ENCODE measurements at regions not wholly inside any gene's neighbourhood (a gene's known extent, or its start where the extent isn't known, plus 50 kb on each side); places are given as distances from the start of the nearest gene placed in this dataset.

- H2AK5ac ChIP-seq (ENCODE audit: low read length, severe bottlenecking) = no peak overlapping the region
- H3K4ac ChIP-seq (ENCODE audit: low read depth in 1 of 2, low read length in 2 of 2) = no peak overlapping the region
- H4K91ac ChIP-seq (ENCODE audit: low read length) = no peak overlapping the region
- no peak overlapping the region for H3K4me2 ChIP-seq (ENCODE audit: low read length, poor library complexity, severe bottlenecking)
- DNase-seq = no peak
- no peak overlapping the region for H4K8ac ChIP-seq (ENCODE audit: low read length)
- H3K18ac ChIP-seq (ENCODE audit: low read depth in 1 of 2, low read length in 2 of 2) = no peak overlapping the region
- H3K4me3 ChIP-seq (ENCODE audit: insufficient read depth in 1 of 2, low read depth in 1 of 2, low read length in 2 of 2) = no peak overlapping the region
- H3K27ac ChIP-seq (ENCODE audit: low read length, poor library complexity, severe bottlenecking) = no peak overlapping the region
- 98% methylated on average over 15 of the region's 15 CpGs for WGBS
- H2BK5ac ChIP-seq (ENCODE audit: low read depth, low read length, poor library complexity, severe bottlenecking) = no peak overlapping the region
- H2BK12ac ChIP-seq (ENCODE audit: low read length in 2 of 2) = no peak overlapping the region
- H3K23ac ChIP-seq (ENCODE audit: low read length in 2 of 2) = no peak overlapping the region
- no peaks in the 10 kb centered on the region for H3K27me3 ChIP-seq (ENCODE audit: control insufficient read depth in 1 of 2, insufficient read depth in 1 of 2, low read length in 2 of 2)
- H2AFZ ChIP-seq (ENCODE audit: low read depth, low read length) = no peak overlapping the region
- peaks cover 14% of the 10 kb centered on the region for H3K79me1 ChIP-seq (replicated peaks; ENCODE audit: low read length, poor library complexity, severe bottlenecking)
- H3K9ac ChIP-seq (ENCODE audit: low read length) = no peak overlapping the region
- H3K36me3 ChIP-seq (ENCODE audit: control insufficient read depth in 1 of 2, insufficient read depth in 2 of 2, low read depth in 1 of 2, low read length in 2 of 2) = peaks cover 38 to 61% of the 10 kb centered on the region in 2 experiments
- no peak overlapping the region for H3K14ac ChIP-seq (ENCODE audit: low read length in 2 of 2)
- H3K9me3 ChIP-seq (ENCODE audit: control insufficient read depth, low read length) = no peaks in the 10 kb centered on the region
- no peak overlapping the region for H2BK120ac ChIP-seq (ENCODE audit: low read depth, low read length)
- H3K4me1 ChIP-seq (ENCODE audit: control insufficient read depth, insufficient read depth, low read depth, low read length) = no peaks in the 10 kb centered on the region
- H2BK15ac ChIP-seq (ENCODE audit: low read depth, poor library complexity, severe bottlenecking) = no peak overlapping the region
Observed at GRCh38 chr22:25358421-25359170, 139.2 kb downstream of the CRYBB2 start.

DNA sequence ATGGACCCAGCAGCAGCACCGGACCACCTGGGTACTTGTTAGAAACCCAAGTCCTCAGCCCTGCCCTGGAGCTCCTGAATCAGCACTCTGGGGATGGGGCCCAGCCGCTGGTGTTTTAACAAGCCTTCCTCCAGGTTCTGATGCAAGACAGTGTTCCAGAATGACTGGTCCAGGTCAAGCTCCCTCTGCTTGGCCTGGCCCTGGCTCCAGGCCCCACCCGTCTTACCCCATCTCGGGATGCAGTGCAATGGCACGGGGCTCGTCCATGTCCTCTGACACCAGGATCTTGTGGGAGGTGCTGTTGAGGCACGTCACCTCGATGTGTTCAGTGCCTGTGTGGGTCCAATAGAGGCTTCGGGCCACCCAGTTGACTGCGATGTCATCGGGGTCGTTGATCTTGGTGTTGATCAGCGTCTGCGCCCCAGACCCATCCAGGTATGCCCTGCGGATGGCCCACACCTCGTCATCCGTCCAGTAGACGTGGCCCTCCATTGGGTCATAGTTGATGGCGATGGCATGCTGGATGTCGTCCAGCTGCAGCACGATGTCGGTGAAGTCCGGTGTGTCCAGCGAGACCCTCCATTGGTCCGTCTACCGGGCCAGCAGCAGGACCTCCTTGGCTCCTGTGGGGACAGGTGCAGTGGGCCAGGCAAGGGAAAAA lies 140.3 kb downstream of the CRYBB2 start:
- no peak overlapping the region for H3K18ac ChIP-seq (ENCODE audit: low read depth in 1 of 2, low read length in 2 of 2)
- no peak for DNase-seq
- H3K4ac ChIP-seq (ENCODE audit: low read depth in 1 of 2, low read length in 2 of 2) = no peak overlapping the region
- H2BK120ac ChIP-seq (ENCODE audit: low read depth, low read length) = no peak overlapping the region
- H4K91ac ChIP-seq (ENCODE audit: low read length) = no peak overlapping the region
- H2BK12ac ChIP-seq (ENCODE audit: low read length in 2 of 2) = no peak overlapping the region
- H2BK15ac ChIP-seq (ENCODE audit: low read depth, poor library complexity, severe bottlenecking) = no peak overlapping the region
- H3K4me2 ChIP-seq (ENCODE audit: low read length, poor library complexity, severe bottlenecking) = no peak overlapping the region
- H3K23ac ChIP-seq (ENCODE audit: low read length in 2 of 2) = no peak overlapping the region
- H3K14ac ChIP-seq (ENCODE audit: low read length in 2 of 2) = no peak overlapping the region
- no peaks in the 10 kb centered on the region for H3K27me3 ChIP-seq (ENCODE audit: control insufficient read depth in 1 of 2, insufficient read depth in 1 of 2, low read length in 2 of 2)
- H3K36me3 ChIP-seq (ENCODE audit: control insufficient read depth in 1 of 2, insufficient read depth in 2 of 2, low read depth in 1 of 2, low read length in 2 of 2) = peaks cover 26 to 59% of the 10 kb centered on the region in 2 experiments
- H3K4me3 ChIP-seq (ENCODE audit: insufficient read depth in 1 of 2, low read depth in 1 of 2, low read length in 2 of 2) = no peak overlapping the region
- peaks cover 17% of the 10 kb centered on the region for H3K79me1 ChIP-seq (replicated peaks; ENCODE audit: low read length, poor library complexity, severe bottlenecking)
- H2AK5ac ChIP-seq (ENCODE audit: low read length, severe bottlenecking) = no peak overlapping the region
- no peak overlapping the region for H2BK5ac ChIP-seq (ENCODE audit: low read depth, low read length, poor library complexity, severe bottlenecking)
- no peaks in the 10 kb centered on the region for H3K9me3 ChIP-seq (ENCODE audit: control insufficient read depth, low read length)
- no peak overlapping the region for H2AFZ ChIP-seq (ENCODE audit: low read depth, low read length)
- no peak overlapping the region for H4K8ac ChIP-seq (ENCODE audit: low read length)
- H3K9ac ChIP-seq (ENCODE audit: low read length) = no peak overlapping the region
- H3K4me1 ChIP-seq (ENCODE audit: control insufficient read depth, insufficient read depth, low read depth, low read length) = peaks cover 1% of the 10 kb centered on the region
- no peak overlapping the region for H3K27ac ChIP-seq (ENCODE audit: low read length, poor library complexity, severe bottlenecking)
- whole genome bisulfite sequencing = 95% methylated on average over 26 of the region's 26 CpGs

- H4K8ac ChIP-seq (ENCODE audit: low read length) = no peak overlapping the region
- H3K9ac ChIP-seq (ENCODE audit: low read length) = no peak overlapping the region
- H2AK5ac ChIP-seq (ENCODE audit: low read length, severe bottlenecking) = no peak overlapping the region
- 93% methylated on average over 12 of the region's 12 CpGs for WGBS
- H3K9me3 ChIP-seq (ENCODE audit: control insufficient read depth, low read length) = no peaks in the 10 kb centered on the region
- H2BK5ac ChIP-seq (ENCODE audit: low read depth, low read length, poor library complexity, severe bottlenecking) = no peak overlapping the region
- peaks cover 22% of the 10 kb centered on the region for H3K79me1 ChIP-seq (replicated peaks; ENCODE audit: low read length, poor library complexity, severe bottlenecking)
- no peak overlapping the region for H3K4me3 ChIP-seq (ENCODE audit: insufficient read depth in 1 of 2, low read depth in 1 of 2, low read length in 2 of 2)
- no peak for DNase-seq
- H3K36me3 ChIP-seq (ENCODE audit: control insufficient read depth in 1 of 2, insufficient read depth in 2 of 2, low read depth in 1 of 2, low read length in 2 of 2) = peaks cover 26 to 65% of the 10 kb centered on the region in 2 experiments
- H3K27ac ChIP-seq (ENCODE audit: low read length, poor library complexity, severe bottlenecking) = no peak overlapping the region
- no peak overlapping the region for H3K4me2 ChIP-seq (ENCODE audit: low read length, poor library complexity, severe bottlenecking)
- no peaks in the 10 kb centered on the region for H3K27me3 ChIP-seq (ENCODE audit: control insufficient read depth in 1 of 2, insufficient read depth in 1 of 2, low read length in 2 of 2)
- no peak overlapping the region for H2BK120ac ChIP-seq (ENCODE audit: low read depth, low read length)
- H2BK15ac ChIP-seq (ENCODE audit: low read depth, poor library complexity, severe bottlenecking) = no peak overlapping the region
- H3K4me1 ChIP-seq (ENCODE audit: control insufficient read depth, insufficient read depth, low read depth, low read length) = peaks cover 2% of the 10 kb centered on the region
- H4K91ac ChIP-seq (ENCODE audit: low read length) = no peak overlapping the region
- no peak overlapping the region for H3K14ac ChIP-seq (ENCODE audit: low read length in 2 of 2)
- H2BK12ac ChIP-seq (ENCODE audit: low read length in 2 of 2) = no peak overlapping the region
- no peak overlapping the region for H3K18ac ChIP-seq (ENCODE audit: low read depth in 1 of 2, low read length in 2 of 2)
- no peak overlapping the region for H3K23ac ChIP-seq (ENCODE audit: low read length in 2 of 2)
- H2AFZ ChIP-seq (ENCODE audit: low read depth, low read length) = no peak overlapping the region
- no peak overlapping the region for H3K4ac ChIP-seq (ENCODE audit: low read depth in 1 of 2, low read length in 2 of 2)
Observed at GRCh38 chr22:25360411-25360810, 141.0 kb downstream of the CRYBB2 start.

- no peak overlapping the region for H3K4me2 ChIP-seq (ENCODE audit: low read length, poor library complexity, severe bottlenecking)
- no peak overlapping the region for H3K14ac ChIP-seq (ENCODE audit: low read length in 2 of 2)
- no peak overlapping the region for H2BK120ac ChIP-seq (ENCODE audit: low read depth, low read length)
- H3K27ac ChIP-seq (ENCODE audit: low read length, poor library complexity, severe bottlenecking) = no peak overlapping the region
- H4K91ac ChIP-seq (ENCODE audit: low read length) = no peak overlapping the region
- H3K79me1 ChIP-seq (replicated peaks; ENCODE audit: low read length, poor library complexity, severe bottlenecking) = peaks cover 29% of the 10 kb centered on the region
- no peak overlapping the region for H3K4ac ChIP-seq (ENCODE audit: low read depth in 1 of 2, low read length in 2 of 2)
- H3K9ac ChIP-seq (ENCODE audit: low read length) = no peak overlapping the region
- H3K23ac ChIP-seq (ENCODE audit: low read length in 2 of 2) = no peak overlapping the region
- H3K9me3 ChIP-seq (ENCODE audit: control insufficient read depth, low read length) = no peaks in the 10 kb centered on the region
- no peak overlapping the region for H2AFZ ChIP-seq (ENCODE audit: low read depth, low read length)
- H2BK15ac ChIP-seq (ENCODE audit: low read depth, poor library complexity, severe bottlenecking) = no peak overlapping the region
- no peak for DNase-seq
- no peaks in the 10 kb centered on the region for H3K27me3 ChIP-seq (ENCODE audit: control insufficient read depth in 1 of 2, insufficient read depth in 1 of 2, low read length in 2 of 2)
- peaks cover 22 to 67% of the 10 kb centered on the region in 2 experiments for H3K36me3 ChIP-seq (ENCODE audit: control insufficient read depth in 1 of 2, insufficient read depth in 2 of 2, low read depth in 1 of 2, low read length in 2 of 2)
- no peak overlapping the region for H2AK5ac ChIP-seq (ENCODE audit: low read length, severe bottlenecking)
- no peak overlapping the region for H2BK5ac ChIP-seq (ENCODE audit: low read depth, low read length, poor library complexity, severe bottlenecking)
- WGBS = 94% methylated on average over 15 of the region's 15 CpGs
- no peak overlapping the region for H2BK12ac ChIP-seq (ENCODE audit: low read length in 2 of 2)
- no peak overlapping the region for H3K4me3 ChIP-seq (ENCODE audit: insufficient read depth in 1 of 2, low read depth in 1 of 2, low read length in 2 of 2)
- H3K4me1 ChIP-seq (ENCODE audit: control insufficient read depth, insufficient read depth, low read depth, low read length) = peaks cover 4% of the 10 kb centered on the region
- H4K8ac ChIP-seq (ENCODE audit: low read length) = no peak overlapping the region
- H3K18ac ChIP-seq (ENCODE audit: low read depth in 1 of 2, low read length in 2 of 2) = no peak overlapping the region
Observed at GRCh38 chr22:25360891-25361645, 141.6 kb downstream of the CRYBB2 start.
